GM12878 (cell line): ENCODE measurements at regions not wholly inside any gene's neighbourhood (a gene's known extent, or its start where the extent isn't known, plus 50 kb on each side); places are given as distances from the start of the nearest gene placed in this dataset.

Experiments
- ATAC-seq: fragments of 200-7000 bp; cut with Tn5 transposase; 3 replicates; pipeline ENCODE4 v1.9.1; 2020; ENCODE audit warnings: mild to moderate bottlenecking, moderate library complexity
- BruUV-seq: library from RNA; stranded (reverse); fragments of 400-500 nt; replicated peaks from 2 replicates; lab custom pipeline; 2021; lab: Mats Ljungman, UMichigan
- CTCF ChIA-PET: fragments of 300-600 bp; sonication (Branson Sonifier 250); formaldehyde crosslinking; extraction: SDS; loops from one replicate; lab custom pipeline; 2021; ENCODE audit warnings: inconsistent platforms; lab: Yijun Ruan, JAX
- POLR2A ChIA-PET: fragments of 350-600 bp; formaldehyde crosslinking; extraction: SDS; loops from one replicate; lab custom pipeline; 2021; ENCODE audit warnings: inconsistent platforms; lab: Charles Lee
- RAD21 ChIA-PET: fragments of 300-600 bp; sonication (Branson Sonifier 250); formaldehyde crosslinking; loops from one replicate; lab custom pipeline; 2023; ENCODE audit warnings: antibody characterized with exemption; ENCODE audit not compliant: unreplicated experiment; lab: Charles Lee
- SMC1A ChIA-PET: fragments of 300-600 bp; sonication (Branson Sonifier 250); formaldehyde crosslinking; loops from one replicate; lab custom pipeline; 2023; ENCODE audit not compliant: unreplicated experiment, uncharacterized antibody; lab: Charles Lee
- DNase-seq: peaks from one replicate; pipeline ENCODE4 v3.0.0-alpha.2; 2011; ENCODE audit warnings: low read depth, low spot score
- FAIRE-seq: peaks from 3 replicates; lab custom pipeline; 2011; peaks lifted over from hg19 to GRCh38; lab: Jason Lieb, UNC
- H2AFZ ChIP-seq: 2 replicates; pipeline ENCODE4 v1.6.0; 2011; ENCODE audit warnings: low read depth, low read length, control low read depth; ENCODE audit not compliant: control insufficient read depth
- H3K27ac ChIP-seq: 2 replicates; pipeline ENCODE4 v1.5.1; 2011; ENCODE audit warnings: control low read depth; ENCODE audit not compliant: control insufficient read depth, insufficient read depth
- H3K27me3 ChIP-seq, 2 experiments: replicated peaks in 1 of 2; 2 replicates each; pipeline versions ENCODE4 v1.6.0 to v1.6.1; 2011; ENCODE audit warnings: low read length in 1 of 2; ENCODE audit not compliant: control insufficient read depth in 2 of 2, insufficient read depth in 2 of 2
- H3K36me3 ChIP-seq, 2 experiments: 2 replicates each; pipeline ENCODE4 v1.5.1; 2011; ENCODE audit warnings: low read length in 1 of 2; ENCODE audit not compliant: control insufficient read depth in 2 of 2, insufficient read depth in 2 of 2
- H3K4me1 ChIP-seq: 2 replicates; pipeline ENCODE4 v1.6.1; 2011; ENCODE audit warnings: mild to moderate bottlenecking, low read length, moderate library complexity, mixed read lengths; ENCODE audit not compliant: control insufficient read depth, insufficient read depth
- H3K4me2 ChIP-seq: 2 replicates; pipeline ENCODE4 v1.6.0; 2011; ENCODE audit warnings: control low read depth; ENCODE audit not compliant: control insufficient read depth, insufficient read depth
- H3K4me3 ChIP-seq: fragments of 200-600 bp; sonication (generic); 2 replicates; pipeline ENCODE4 v1.5.1; 2016
- H3K79me2 ChIP-seq: 2 replicates; pipeline ENCODE4 v1.6.0; 2011; ENCODE audit warnings: low read length; ENCODE audit not compliant: control insufficient read depth, insufficient read depth
- H3K9ac ChIP-seq: 2 replicates; pipeline ENCODE4 v1.8.0; 2011; ENCODE audit warnings: low read length, control low read depth, mixed read lengths; ENCODE audit not compliant: control insufficient read depth, insufficient read depth
- H3K9me3 ChIP-seq: replicated peaks from 3 replicates; pipeline ENCODE4 v1.5.1; 2011; ENCODE audit warnings: mild to moderate bottlenecking, low read length; ENCODE audit not compliant: control insufficient read depth, insufficient read depth
- H4K20me1 ChIP-seq: 2 replicates; pipeline ENCODE4 v1.6.0; 2011; ENCODE audit not compliant: control insufficient read depth, insufficient read depth
- KDM1A ChIP-seq: fragments of 200-600 bp; sonication (generic); IDR thresholded peaks from 2 replicates; pipeline ENCODE4 v1.6.1; 2016; ENCODE audit warnings: borderline replicate concordance
- KLF5 ChIP-seq: fragments of 450-650 bp; IDR thresholded peaks from 2 replicates; pipeline ENCODE4 v1.6.1; 2014; ENCODE audit warnings: mild to moderate bottlenecking; ENCODE audit not compliant: partially characterized antibody
- MEF2B ChIP-seq: fragments of 450-650 bp; IDR thresholded peaks from 2 replicates; pipeline ENCODE4 v1.6.1; 2018; ENCODE audit warnings: mild to moderate bottlenecking, moderate library complexity; ENCODE audit not compliant: partially characterized antibody, poor library complexity, severe bottlenecking
- NR2C1 ChIP-seq: fragments of 450-650 bp; IDR thresholded peaks from 2 replicates; pipeline ENCODE4 v1.6.1; 2017; ENCODE audit warnings: antibody characterized with exemption, mild to moderate bottlenecking, moderate library complexity
- RB1 ChIP-seq: fragments of 450-650 bp; formaldehyde crosslinking; IDR thresholded peaks from 2 replicates; pipeline ENCODE4 v1.6.1; 2017; ENCODE audit warnings: mild to moderate bottlenecking, borderline replicate concordance
- TAF1 ChIP-seq: IDR thresholded peaks from 2 replicates; pipeline ENCODE4 v1.6.1; 2011; ENCODE audit warnings: mild to moderate bottlenecking, low read depth, low read length, borderline replicate concordance
- ZNF622 ChIP-seq: fragments of 450-650 bp; IDR thresholded peaks from 2 replicates; pipeline ENCODE4 v1.6.1; 2017; ENCODE audit warnings: mild to moderate bottlenecking, inconsistent platforms
- WGBS: methylation state at CpG from one replicate; pipeline ENCODE4 v1.1.6; 2016; ENCODE audit warnings: low lambda C conversion rate; ENCODE audit not compliant: insufficient replicate concordance, insufficient coverage; ENCODE audit errors: missing lambda C conversion rate; 5-methylcytosine and 5-hydroxymethylcytosine counted together
- in situ Hi-C: fragments of 300-500 bp; cut with MboI; formaldehyde crosslinking; loops from 9 replicates; pipeline ENCODE4 v1.14.3; 2018; ENCODE audit warnings: mixed read lengths
- intact Hi-C: fragments of 100-400 bp; cut with micrococcal nuclease; formaldehyde crosslinking; loops from one replicate; pipeline ENCODE4 v1.14.2; 2022; ENCODE audit not compliant: unreplicated experiment
- TF ChIP-seq, protein P1 (sequence below): IDR thresholded peaks from 2 replicates; pipeline ENCODE4 v1.6.1; 2011; ENCODE audit warnings: mild to moderate bottlenecking, low read depth, low read length, moderate library complexity; ENCODE audit not compliant: insufficient replicate concordance

DNA sequence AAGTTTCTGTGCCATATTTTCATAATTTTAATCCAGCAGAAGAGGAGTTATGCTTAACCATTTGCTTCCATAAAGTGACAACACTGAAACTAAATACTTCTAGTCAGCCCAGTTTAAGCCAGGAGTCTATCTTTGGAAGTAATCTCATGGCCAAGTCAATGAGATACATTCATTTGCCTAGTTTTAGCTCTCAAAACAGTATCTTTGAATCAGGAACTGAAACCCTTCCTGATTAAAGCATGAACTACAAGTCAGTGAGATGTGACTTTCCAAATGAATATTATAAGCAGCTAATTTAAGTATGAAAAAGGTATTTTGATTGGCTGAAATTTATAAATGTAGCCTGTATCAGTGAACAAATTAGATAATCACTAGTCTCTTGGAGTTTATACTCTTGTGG is 491.5 kb downstream of the SLC6A15 start (continued):
- TF ChIP-seq MEF2B = peak; percentile 32
- TF ChIP-seq, protein P1, sequence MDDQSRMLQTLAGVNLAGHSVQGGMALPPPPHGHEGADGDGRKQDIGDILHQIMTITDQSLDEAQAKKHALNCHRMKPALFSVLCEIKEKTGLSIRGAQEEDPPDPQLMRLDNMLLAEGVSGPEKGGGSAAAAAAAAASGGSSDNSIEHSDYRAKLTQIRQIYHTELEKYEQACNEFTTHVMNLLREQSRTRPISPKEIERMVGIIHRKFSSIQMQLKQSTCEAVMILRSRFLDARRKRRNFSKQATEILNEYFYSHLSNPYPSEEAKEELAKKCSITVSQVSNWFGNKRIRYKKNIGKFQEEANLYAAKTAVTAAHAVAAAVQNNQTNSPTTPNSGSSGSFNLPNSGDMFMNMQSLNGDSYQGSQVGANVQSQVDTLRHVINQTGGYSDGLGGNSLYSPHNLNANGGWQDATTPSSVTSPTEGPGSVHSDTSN = no peak
- no peak for TF ChIP-seq TAF1

- ChIA-PET SMC1A (no interaction called here), POLR2A (interaction anchor here (0.5 kb wide), 1 partner anchor 119 kb away, joined by 3 read pairs; no protein-coding TSS in a partner anchor), CTCF (no interaction called here), RAD21 (no interaction called here)
- H3K4me3 ChIP-seq = no peak overlapping the region
- no peaks in the 10 kb centered on the region for H3K36me3 ChIP-seq
- ATAC-seq = no peak
- TF ChIP-seq TAF1 = no peak
- no peaks in the 10 kb centered on the region for H3K4me1 ChIP-seq
- intact Hi-C loops = no loop called here
- H3K79me2 ChIP-seq = no peaks in the 10 kb centered on the region
- H3K27ac ChIP-seq = no peak overlapping the region
- FAIRE-seq = no peak
- no peak overlapping the region for H2AFZ ChIP-seq
- H4K20me1 ChIP-seq = no peaks in the 10 kb centered on the region
- H3K27me3 ChIP-seq = no peaks in the 10 kb centered on the region
- DNase-seq = no peak
- no TSS peak for BruUV-seq
- 14% methylated on average over 1 of the region's 1 CpG for WGBS
- in situ Hi-C loops = no loop called here
- H3K9me3 ChIP-seq = no peaks in the 10 kb centered on the region
- no peak overlapping the region for H3K4me2 ChIP-seq
- H3K9ac ChIP-seq = no peak overlapping the region
Observed at GRCh38 chr12:84416626-84417025, 496.0 kb downstream of the SLC6A15 start.

- WGBS = 0% methylated on average over 2 of the region's 2 CpGs
- Histone ChIP-seq H3K9ac (no peak overlapping the region), H3K4me1 (no peaks in the 10 kb centered on the region), H2AFZ (no peak overlapping the region), H3K36me3 (no peaks in the 10 kb centered on the region), H3K27ac (no peak overlapping the region), H3K9me3 (no peaks in the 10 kb centered on the region), H4K20me1 (no peaks in the 10 kb centered on the region), H3K79me2 (no peaks in the 10 kb centered on the region), H3K27me3 (no peaks in the 10 kb centered on the region)
- FAIRE-seq (no peak), DNase-seq (no peak), ATAC-seq (no peak)
- no TSS peak for BruUV-seq
- ChIA-PET CTCF (no interaction called here), SMC1A (no interaction called here)
- in situ Hi-C loops = no loop called here
- TF ChIP-seq KLF5 (no peak), ZNF622 (no peak), NR2C1 (no peak), RB1 (no peak), KDM1A (no peak)
- TF ChIP-seq, protein P1 = no peak
- TF ChIP-seq, all 136 proteins: peak for 0
- intact Hi-C loops = no loop called here
- ChIA-PET RAD21 (no interaction called here), POLR2A (no interaction called here)
- H3K4me2 ChIP-seq = no peak overlapping the region
- H3K4me3 ChIP-seq = no peak overlapping the region
Observed at GRCh38 chr12:84415946-84416345, 496.7 kb downstream of the SLC6A15 start.
